ENCODE measurements at regions not wholly inside any gene's neighbourhood (a gene's known extent, or its start where the extent isn't known, plus 50 kb on each side); places are given as distances from the start of the nearest gene placed in this dataset.

GRCh38 chr10:107579970-107580369 is 415.5 kb upstream of the SORCS1 start:
- TF ChIP-seq CTCF (IDR thresholded peaks at IDR 0.05; ENCODE audit: control extremely low read depth, extremely low read depth, low read depth, missing control alignments) = no peak
- ChIA-PET CTCF (interaction anchor here (1.3 kb wide), 1 partner anchor 34 kb away, joined by 3 read pairs; no protein-coding TSS in a partner anchor), POLR2A (interaction anchor here (0.6 kb wide), 1 partner anchor 631 kb away, joined by 3 read pairs; no protein-coding TSS in a partner anchor)
- DNase-seq (ENCODE audit: extremely low spot score) = no peak

- CTCF ChIA-PET = interaction anchor here (1.0 kb wide), 1 partner anchor 16 kb away, joined by 3 read pairs; no protein-coding TSS in a partner anchor
- no peak for DNase-seq (ENCODE audit: extremely low spot score)
- POLR2A ChIA-PET = no interaction called here
- no peak for TF ChIP-seq CTCF (IDR thresholded peaks at IDR 0.05; ENCODE audit: control extremely low read depth, extremely low read depth, low read depth, missing control alignments)
These were observed 412.7 kb upstream of the SORCS1 start for GRCh38 chr10:107577221-107577620.

- CTCF ChIA-PET = interaction anchor here (0.9 kb wide), 1 partner anchor 69 kb away, joined by 3 read pairs; no protein-coding TSS in a partner anchor
These were observed 412.2 kb upstream of the SORCS1 start for GRCh38 chr10:107576746-107577145.

GRCh38 chr10:107565014-107565413 is 400.5 kb upstream of the SORCS1 start:
- CTCF ChIA-PET = no interaction called here
- POLR2A ChIA-PET = no interaction called here
- DNase-seq (ENCODE audit: extremely low spot score) = no peak
- TF ChIP-seq CTCF (IDR thresholded peaks at IDR 0.05; ENCODE audit: control extremely low read depth, extremely low read depth, low read depth, missing control alignments) = no peak

More at GRCh38 chr10:107576746-107577145, 412.2 kb upstream of the SORCS1 start:
- DNase-seq (ENCODE audit: extremely low spot score) = no peak
- POLR2A ChIA-PET = no interaction called here
- TF ChIP-seq CTCF (IDR thresholded peaks at IDR 0.05; ENCODE audit: control extremely low read depth, extremely low read depth, low read depth, missing control alignments) = no peak

- no peak for TF ChIP-seq CTCF (IDR thresholded peaks at IDR 0.05; ENCODE audit: control extremely low read depth, extremely low read depth, low read depth, missing control alignments)
- ChIA-PET CTCF (interaction anchor here (0.6 kb wide), 1 partner anchor 17 kb away, joined by 3 read pairs; no protein-coding TSS in a partner anchor), POLR2A (no interaction called here)
- DNase-seq (ENCODE audit: extremely low spot score) = no peak
These were observed 396.7 kb upstream of the SORCS1 start for GRCh38 chr10:107561136-107561650.

- TF ChIP-seq CTCF (IDR thresholded peaks at IDR 0.05; ENCODE audit: control extremely low read depth, extremely low read depth, low read depth, missing control alignments) = no peak
- CTCF ChIA-PET = no interaction called here
- DNase-seq (ENCODE audit: extremely low spot score) = no peak
- POLR2A ChIA-PET = no interaction called here
These were observed 393.4 kb upstream of the SORCS1 start for GRCh38 chr10:107557916-107558315.

Data from GM10248 (cell line).